ENCODE measurements at regions not wholly inside any gene's neighbourhood (a gene's known extent, or its start where the extent isn't known, plus 50 kb on each side); places are given as distances from the start of the nearest gene placed in this dataset.

- no peak for TF ChIP-seq CTCF (IDR thresholded peaks at IDR 0.05; ENCODE audit: low read depth, low read length, poor library complexity, severe bottlenecking)
- TF ChIP-seq EZH2phosphoT487 (IDR thresholded peaks at IDR 0.05; ENCODE audit: borderline replicate concordance, low read length), result no peak
Measured at GRCh38 chr2:31660165-31660564, 79.4 kb upstream of the SRD5A2 start.
